DND-41 (cell line): ENCODE measurements at regions not wholly inside any gene's neighbourhood (a gene's known extent, or its start where the extent isn't known, plus 50 kb on each side); places are given as distances from the start of the nearest gene placed in this dataset.

Source experiments
- ATAC-seq: fragments of 200-7000 bp; cut with Tn5 transposase; 3 replicates; pipeline ENCODE4 v1.9.1; 2021; ENCODE audit warnings: low read depth; ENCODE audit not compliant: insufficient read depth
- DNase-seq: peaks from one replicate; pipeline ENCODE4 v3.0.0-alpha.2; 2020
- H2AFZ ChIP-seq: 2 replicates; pipeline ENCODE4 v1.6.0; 2012; ENCODE audit warnings: low read depth, low read length
- H3K27ac ChIP-seq: 2 replicates; pipeline ENCODE4 v1.5.1; 2012; ENCODE audit warnings: low read length, inconsistent platforms
- H3K27me3 ChIP-seq: fragments of 200-600 bp; sonication (generic); 2 replicates; pipeline ENCODE4 v1.6.0; 2012; ENCODE audit warnings: low read length, mild to moderate bottlenecking, inconsistent platforms; ENCODE audit not compliant: insufficient read depth, poor library complexity
- H3K36me3 ChIP-seq: 2 replicates; pipeline ENCODE4 v1.5.1; 2012; ENCODE audit warnings: low read length, inconsistent platforms; ENCODE audit not compliant: insufficient read depth
- H3K4me1 ChIP-seq: 2 replicates; pipeline ENCODE4 v1.5.1; 2012; ENCODE audit warnings: mild to moderate bottlenecking, low read length; ENCODE audit not compliant: insufficient read depth
- H3K4me2 ChIP-seq: 2 replicates; pipeline ENCODE4 v1.6.0; 2012; ENCODE audit warnings: mild to moderate bottlenecking, moderate library complexity, low read length, inconsistent platforms; ENCODE audit not compliant: insufficient read depth
- H3K4me3 ChIP-seq, 2 experiments: fragments of 200-600 bp in 1 of 2; shearing (Covaris generic) in 1 of 2; 2 replicates each; pipeline ENCODE4 v1.5.1; 2012 to 2016; ENCODE audit warnings: inconsistent platforms in 2 of 2, low read length in 2 of 2, mild to moderate bottlenecking in 2 of 2, low read depth in 1 of 2, moderate library complexity in 1 of 2
- H3K79me2 ChIP-seq: 2 replicates; pipeline ENCODE4 v1.6.0; 2012; ENCODE audit warnings: low read length, inconsistent platforms; ENCODE audit not compliant: insufficient read depth
- H3K9ac ChIP-seq: 2 replicates; pipeline ENCODE4 v1.6.0; 2012; ENCODE audit warnings: low read depth, mild to moderate bottlenecking, inconsistent platforms, low read length, moderate library complexity
- H3K9me3 ChIP-seq: 2 replicates; pipeline ENCODE4 v1.5.1; 2012; ENCODE audit warnings: low read length, moderate library complexity, mild to moderate bottlenecking, inconsistent platforms; ENCODE audit not compliant: insufficient read depth, severe bottlenecking
- H4K20me1 ChIP-seq: 2 replicates; pipeline ENCODE4 v1.6.0; 2012; ENCODE audit warnings: low read length; ENCODE audit not compliant: insufficient read depth
- EZH2 ChIP-seq: IDR thresholded peaks from 3 replicates; pipeline ENCODE4 v1.6.1; 2012; ENCODE audit warnings: borderline replicate concordance, low read depth, mild to moderate bottlenecking, moderate library complexity, low read length, inconsistent platforms; ENCODE audit not compliant: severe bottlenecking
- TF ChIP-seq, protein P1 (sequence below): IDR thresholded peaks from 2 replicates; pipeline ENCODE4 v1.5.1; 2012; ENCODE audit warnings: borderline replicate concordance, low read length, moderate library complexity, mild to moderate bottlenecking; ENCODE audit not compliant: poor library complexity, severe bottlenecking; ENCODE audit errors: extremely low read depth

DNA sequence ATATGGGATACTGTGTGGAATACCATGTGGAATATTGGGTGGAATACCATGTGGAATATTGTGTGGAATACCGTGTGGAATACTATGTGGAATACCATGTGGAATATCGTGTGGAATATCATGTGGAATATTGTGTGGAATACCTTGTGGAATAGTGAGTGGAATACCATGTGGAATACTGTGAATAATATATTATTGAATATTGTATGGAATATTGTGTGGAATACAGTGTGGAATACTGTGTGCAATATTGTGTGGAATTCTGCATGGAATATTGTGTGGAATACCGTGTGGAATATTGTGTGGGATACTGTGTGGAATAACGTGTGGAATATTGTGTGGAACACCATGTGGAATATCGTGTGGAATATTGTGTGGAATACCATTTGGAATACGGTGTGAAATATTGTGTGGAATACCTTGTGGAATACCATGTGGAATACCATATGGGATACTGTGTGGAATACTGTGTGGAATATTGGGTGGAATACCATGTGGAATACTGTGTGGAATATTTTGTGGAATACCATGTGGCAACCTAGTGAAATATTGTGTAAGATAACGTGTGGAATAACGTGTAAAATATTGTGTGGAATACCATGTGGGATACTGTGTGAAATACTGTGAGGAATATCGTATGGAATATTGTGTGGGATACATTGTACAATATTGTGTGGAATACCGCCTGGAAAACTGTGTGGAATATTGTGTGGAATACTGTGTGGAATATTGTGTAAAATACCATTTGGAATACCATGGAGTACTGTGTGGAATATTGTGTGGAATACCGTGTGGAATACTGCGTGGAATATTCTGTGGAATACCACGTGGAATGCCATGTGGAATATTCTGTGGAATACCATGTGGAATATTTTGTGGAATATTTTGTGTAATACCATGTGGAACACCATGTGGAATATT, 133.9 kb upstream of the CHST15 start:
- Histone ChIP-seq H3K27ac (no peak overlapping the region), H3K4me3 (no peak overlapping the region), H2AFZ (no peak overlapping the region), H3K79me2 (no peaks in the 10 kb centered on the region), H3K4me1 (no peaks in the 10 kb centered on the region), H4K20me1 (no peaks in the 10 kb centered on the region), H3K4me2 (no peak overlapping the region), H3K9me3 (peaks cover 11% of the 10 kb centered on the region), H3K27me3 (no peaks in the 10 kb centered on the region), H3K36me3 (no peaks in the 10 kb centered on the region), H3K9ac (no peak overlapping the region)
- TF ChIP-seq, protein P1, sequence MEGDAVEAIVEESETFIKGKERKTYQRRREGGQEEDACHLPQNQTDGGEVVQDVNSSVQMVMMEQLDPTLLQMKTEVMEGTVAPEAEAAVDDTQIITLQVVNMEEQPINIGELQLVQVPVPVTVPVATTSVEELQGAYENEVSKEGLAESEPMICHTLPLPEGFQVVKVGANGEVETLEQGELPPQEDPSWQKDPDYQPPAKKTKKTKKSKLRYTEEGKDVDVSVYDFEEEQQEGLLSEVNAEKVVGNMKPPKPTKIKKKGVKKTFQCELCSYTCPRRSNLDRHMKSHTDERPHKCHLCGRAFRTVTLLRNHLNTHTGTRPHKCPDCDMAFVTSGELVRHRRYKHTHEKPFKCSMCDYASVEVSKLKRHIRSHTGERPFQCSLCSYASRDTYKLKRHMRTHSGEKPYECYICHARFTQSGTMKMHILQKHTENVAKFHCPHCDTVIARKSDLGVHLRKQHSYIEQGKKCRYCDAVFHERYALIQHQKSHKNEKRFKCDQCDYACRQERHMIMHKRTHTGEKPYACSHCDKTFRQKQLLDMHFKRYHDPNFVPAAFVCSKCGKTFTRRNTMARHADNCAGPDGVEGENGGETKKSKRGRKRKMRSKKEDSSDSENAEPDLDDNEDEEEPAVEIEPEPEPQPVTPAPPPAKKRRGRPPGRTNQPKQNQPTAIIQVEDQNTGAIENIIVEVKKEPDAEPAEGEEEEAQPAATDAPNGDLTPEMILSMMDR = no peak
- no peak for TF ChIP-seq EZH2
- DNase-seq = no peak
- no peak for ATAC-seq

DNA sequence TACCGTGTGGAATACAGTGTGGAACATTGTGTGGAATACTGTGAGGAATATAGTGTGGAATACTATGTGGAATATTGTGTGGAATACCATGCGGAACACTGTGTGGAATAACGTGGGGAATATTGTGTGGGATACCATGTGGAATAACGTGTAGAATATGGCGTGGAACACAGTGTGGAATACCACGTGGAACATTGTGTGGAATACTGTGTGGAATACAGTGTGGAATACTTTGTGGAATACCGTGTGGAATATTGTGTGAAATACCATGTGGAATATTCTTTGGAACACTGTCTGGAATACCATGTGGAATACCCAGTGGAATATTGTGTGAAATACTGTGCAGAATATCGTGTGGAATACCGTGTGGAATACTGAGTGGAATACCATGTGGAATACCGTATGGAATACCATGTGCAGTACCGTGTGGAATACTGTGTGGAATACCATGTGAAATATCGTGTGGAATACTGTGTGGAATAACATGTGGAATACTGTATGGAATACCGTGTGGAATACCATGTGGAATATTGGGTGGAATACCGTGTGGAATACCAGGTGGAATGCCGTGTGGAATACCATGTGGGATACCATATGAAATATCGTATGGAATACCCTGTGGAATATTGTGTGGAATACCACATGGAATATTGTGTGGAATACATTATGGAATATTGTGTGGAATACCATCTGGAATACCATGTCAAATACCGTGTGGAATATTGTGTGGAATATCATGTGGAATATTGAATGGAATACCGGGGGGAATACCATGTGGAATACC, 133.1 kb upstream of the CHST15 start:
- DNase-seq (no peak), ATAC-seq (no peak)
- Histone ChIP-seq H3K79me2 (no peaks in the 10 kb centered on the region), H3K4me2 (no peak overlapping the region), H4K20me1 (no peaks in the 10 kb centered on the region), H3K27me3 (no peaks in the 10 kb centered on the region), H2AFZ (no peak overlapping the region), H3K9ac (no peak overlapping the region), H3K9me3 (peaks cover 11% of the 10 kb centered on the region), H3K4me1 (peaks cover 3% of the 10 kb centered on the region), H3K27ac (no peak overlapping the region), H3K36me3 (no peaks in the 10 kb centered on the region), H3K4me3 (no peak overlapping the region)
- TF ChIP-seq, protein P1 = no peak
- no peak for TF ChIP-seq EZH2

DNA sequence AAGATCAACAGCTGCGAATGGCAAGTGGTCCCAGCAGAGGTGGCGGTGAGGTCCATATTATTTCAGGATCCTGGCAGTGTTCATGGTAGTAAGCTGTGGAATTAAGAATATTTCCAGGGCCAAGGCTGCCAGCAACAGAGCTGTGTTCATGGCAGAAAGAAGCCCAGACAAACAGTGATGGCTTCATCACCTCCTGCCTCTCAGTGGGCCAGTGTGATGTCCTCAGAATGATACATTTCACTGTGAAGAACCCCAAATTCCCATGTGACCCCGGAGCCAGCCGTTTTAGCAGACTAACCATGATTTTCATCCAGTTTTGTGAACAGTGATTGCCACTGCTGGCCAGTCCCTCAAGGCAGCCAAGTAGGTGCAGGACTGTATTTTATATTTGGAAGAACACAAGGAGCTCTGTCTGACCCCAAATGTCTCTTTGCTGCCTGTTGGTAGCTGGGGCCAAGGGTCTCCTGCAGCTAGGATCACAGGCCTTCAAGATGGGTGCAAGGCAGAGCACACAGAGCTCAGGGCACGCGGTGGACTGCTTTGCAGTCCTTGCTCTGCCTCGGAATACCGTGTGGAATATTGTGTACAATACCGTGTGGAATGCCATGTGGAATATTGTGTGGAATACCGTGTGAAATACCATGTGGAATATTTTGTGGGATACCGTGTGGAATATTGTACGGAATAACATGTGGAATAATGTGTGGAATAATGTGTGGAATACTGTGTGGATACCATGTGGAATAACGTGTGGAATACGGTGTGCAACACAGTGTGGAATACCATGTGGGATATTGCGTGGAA, 132.3 kb upstream of the CHST15 start:
- ATAC-seq (peak; percentile 70), DNase-seq (peak; percentile 38)
- H3K9ac ChIP-seq = no peak overlapping the region
- H3K9me3 ChIP-seq = peaks cover 11% of the 10 kb centered on the region
- no peaks in the 10 kb centered on the region for H3K36me3 ChIP-seq
- H3K27ac ChIP-seq = no peak overlapping the region
- no peaks in the 10 kb centered on the region for H3K79me2 ChIP-seq
- H3K4me2 ChIP-seq = no peak overlapping the region
- H2AFZ ChIP-seq = no peak overlapping the region
- H4K20me1 ChIP-seq = no peaks in the 10 kb centered on the region
- TF ChIP-seq, protein P1 = no peak
- TF ChIP-seq EZH2 = no peak
- H3K4me3 ChIP-seq = no peak overlapping the region
- peaks cover 11% of the 10 kb centered on the region for H3K4me1 ChIP-seq
- H3K27me3 ChIP-seq = no peaks in the 10 kb centered on the region
